H1 (cell line): ENCODE measurements at regions not wholly inside any gene's neighbourhood (a gene's known extent, or its start where the extent isn't known, plus 50 kb on each side); places are given as distances from the start of the nearest gene placed in this dataset.

ENCODE experiments used
- CTCF ChIA-PET: fragments of 300-600 bp; sonication (Branson Sonifier 250); formaldehyde crosslinking; loops from one replicate; lab custom pipeline; 2021; ENCODE audit not compliant: partially characterized antibody; lab: Charles Lee
- POLR2A ChIA-PET: fragments of 300-600 bp; sonication (Branson Sonifier 250); formaldehyde crosslinking; loops from one replicate; lab custom pipeline; 2021; ENCODE audit warnings: inconsistent platforms; ENCODE audit not compliant: partially characterized antibody; lab: Charles Lee
- DNase-seq, 2 experiments: peaks; one replicate each; pipeline versions ENCODE4 v3.0.0 to v3.0.0-alpha.2; 2010 to 2022; ENCODE audit warnings: low spot score in 2 of 2, low read depth in 1 of 2, mixed read lengths in 1 of 2
- FAIRE-seq: peaks from 2 replicates; lab custom pipeline; 2011; peaks lifted over from hg19 to GRCh38; lab: Jason Lieb, UNC
- H2AFZ ChIP-seq: 2 replicates; pipeline ENCODE4 v1.8.1; 2012; ENCODE audit warnings: low read length, inconsistent platforms
- H2AK5ac ChIP-seq: 2 replicates; pipeline ENCODE4 v1.6.1; 2013; ENCODE audit warnings: low read depth, low read length
- H2BK120ac ChIP-seq: replicated peaks from 2 replicates; pipeline ENCODE3; 2013; ENCODE audit warnings: low read depth, low read length, inconsistent platforms
- H2BK12ac ChIP-seq: 2 replicates; pipeline ENCODE4 v1.6.1; 2013; ENCODE audit warnings: low read depth, low read length
- H2BK15ac ChIP-seq: 2 replicates; pipeline ENCODE4 v1.6.1; 2013; ENCODE audit warnings: low read length
- H2BK20ac ChIP-seq: 2 replicates; pipeline ENCODE4 v1.6.1; 2013; ENCODE audit warnings: low read length
- H2BK5ac ChIP-seq: 2 replicates; pipeline ENCODE4 v1.6.1; 2013; ENCODE audit warnings: low read depth, low read length
- H3K14ac ChIP-seq: 2 replicates; pipeline ENCODE4 v1.6.1; 2013; ENCODE audit warnings: inconsistent platforms; ENCODE audit not compliant: insufficient read length
- H3K18ac ChIP-seq: 2 replicates; pipeline ENCODE4 v1.6.1; 2013; ENCODE audit warnings: low read length; ENCODE audit errors: extremely low read depth
- H3K23ac ChIP-seq: 2 replicates; pipeline ENCODE4 v1.6.1; 2013; ENCODE audit warnings: inconsistent platforms; ENCODE audit not compliant: insufficient read length
- H3K23me2 ChIP-seq: 2 replicates; pipeline ENCODE4 v1.6.1; 2013; ENCODE audit warnings: low read depth, low read length
- H3K27ac ChIP-seq: 2 replicates; pipeline ENCODE4 v1.6.1; 2011; ENCODE audit warnings: low read depth, low read length, inconsistent platforms
- H3K27me3 ChIP-seq, 4 experiments: replicated peaks in 1 of 4; 1 replicate in 1 of 4; 2 replicates in 3 of 4; pipeline versions ENCODE4 v1.6.1 to v1.8.1; 2011 to 2013; ENCODE audit warnings: low read length in 3 of 4, mild to moderate bottlenecking in 3 of 4, inconsistent platforms in 2 of 4, mixed read lengths in 2 of 4, moderate library complexity in 1 of 4; ENCODE audit not compliant: control insufficient read depth in 3 of 4, insufficient read depth in 3 of 4; ENCODE audit errors: extremely low read depth in 1 of 4
- H3K36me3 ChIP-seq, 4 experiments: 2 replicates each; pipeline versions ENCODE4 v1.6.1 to v1.8.1; 2011 to 2013; ENCODE audit warnings: mild to moderate bottlenecking in 4 of 4, low read length in 3 of 4, moderate library complexity in 2 of 4, control low read depth in 1 of 4, inconsistent platforms in 1 of 4; ENCODE audit not compliant: insufficient read depth in 4 of 4, control insufficient read depth in 2 of 4
- H3K4ac ChIP-seq: replicated peaks from 2 replicates; pipeline ENCODE3; 2013; ENCODE audit warnings: low read length, low read depth, mixed read lengths, inconsistent platforms; ENCODE audit not compliant: insufficient read length
- H3K4me1 ChIP-seq, 4 experiments: replicated peaks in 1 of 4; 1 replicate in 1 of 4; 2 replicates in 3 of 4; pipeline versions ENCODE4 v1.6.1 to v1.8.1; 2011 to 2013; ENCODE audit warnings: low read length in 3 of 4, inconsistent platforms in 2 of 4, mixed read lengths in 1 of 4; ENCODE audit not compliant: insufficient read depth in 4 of 4, control insufficient read depth in 3 of 4
- H3K4me2 ChIP-seq, 2 experiments: 2 replicates each; pipeline versions ENCODE4 v1.6.1 to v1.8.1; 2011 to 2013; ENCODE audit warnings: low read depth in 2 of 2, low read length in 2 of 2, control low read depth in 1 of 2, inconsistent platforms in 1 of 2, mild to moderate bottlenecking in 1 of 2; ENCODE audit not compliant: insufficient read depth in 1 of 2
- H3K4me3 ChIP-seq, 4 experiments: fragments of 200-600, 300-600 bp in 1 of 4; sonication (generic), shearing (Covaris generic), sonication (Bioruptor Twin) in 1 of 4; 2 replicates each; pipeline versions ENCODE4 v1.5.1 to v1.8.1; 2011 to 2016; ENCODE audit warnings: low read length in 4 of 4, low read depth in 3 of 4, control low read depth in 2 of 4, inconsistent platforms in 2 of 4, mild to moderate bottlenecking in 2 of 4, mixed read lengths in 1 of 4, moderate library complexity in 1 of 4; ENCODE audit not compliant: insufficient read depth in 2 of 4; ENCODE audit errors: extremely low read depth in 1 of 4
- H3K56ac ChIP-seq: replicated peaks from 2 replicates; pipeline ENCODE3; 2013; ENCODE audit warnings: low read depth, mild to moderate bottlenecking, mixed read lengths, low read length, inconsistent platforms; ENCODE audit not compliant: insufficient read length
- H3K79me1 ChIP-seq: 2 replicates; pipeline ENCODE4 v1.6.1; 2013; ENCODE audit warnings: low read depth, low read length, control low read depth
- H3K79me2 ChIP-seq, 2 experiments: 2 replicates each; pipeline versions ENCODE4 v1.6.1 to v1.8.1; 2012 to 2013; ENCODE audit warnings: low read length in 2 of 2, mild to moderate bottlenecking in 2 of 2, inconsistent platforms in 1 of 2; ENCODE audit not compliant: insufficient read depth in 2 of 2, control insufficient read depth in 1 of 2
- H3K9ac ChIP-seq, 4 experiments: replicated peaks in 1 of 4; 1 replicate in 1 of 4; 2 replicates in 3 of 4; pipeline versions ENCODE4 v1.6.1 to v1.8.1; 2011 to 2013; ENCODE audit warnings: low read depth in 3 of 4, low read length in 3 of 4, control low read depth in 2 of 4, mild to moderate bottlenecking in 2 of 4, moderate library complexity in 2 of 4, inconsistent platforms in 1 of 4; ENCODE audit errors: extremely low read depth in 1 of 4
- H3K9me3 ChIP-seq, 2 experiments: 2 replicates each; pipeline versions ENCODE4 v1.6.1 to v1.8.1; 2012 to 2013; ENCODE audit warnings: mild to moderate bottlenecking in 2 of 2, moderate library complexity in 2 of 2, control low read depth in 1 of 2, inconsistent platforms in 1 of 2, low read depth in 1 of 2, low read length in 1 of 2, mixed read lengths in 1 of 2; ENCODE audit not compliant: insufficient read depth in 2 of 2
- H4K20me1 ChIP-seq, 2 experiments: replicated peaks in 1 of 2; 2 replicates each; pipeline versions ENCODE3 to v1.8.1; 2011 to 2013; ENCODE audit warnings: inconsistent platforms in 2 of 2, low read length in 2 of 2, mild to moderate bottlenecking in 1 of 2; ENCODE audit not compliant: insufficient read depth in 2 of 2, control insufficient read depth in 1 of 2
- H4K5ac ChIP-seq: 2 replicates; pipeline ENCODE4 v1.6.1; 2013; ENCODE audit warnings: low read length, low read depth, mixed read lengths, inconsistent platforms; ENCODE audit not compliant: insufficient read length
- H4K8ac ChIP-seq: 2 replicates; pipeline ENCODE4 v1.8.0; 2013; ENCODE audit warnings: mild to moderate bottlenecking, moderate library complexity, low read length, inconsistent platforms; ENCODE audit not compliant: insufficient read depth; ENCODE audit errors: extremely low read depth
- H4K91ac ChIP-seq: replicated peaks from 2 replicates; pipeline ENCODE3; 2013; ENCODE audit warnings: low read length, mixed read lengths, inconsistent platforms; ENCODE audit not compliant: insufficient read length
- ASH2L ChIP-seq: fragments of 200-600, 300-600 bp; sonication (generic); IDR thresholded peaks from one replicate; pipeline ENCODE4 v1.7.1; 2017; ENCODE audit warnings: low read length
- CBX5 ChIP-seq: fragments of 300-800, 300-1000 bp; sonication (generic); IDR thresholded peaks from 2 replicates; pipeline ENCODE4 v1.7.1; 2016; ENCODE audit warnings: antibody characterized with exemption, low read length, low read depth
- CREB1 ChIP-seq: IDR thresholded peaks from 2 replicates; pipeline ENCODE4 v1.6.1; 2012; ENCODE audit warnings: inconsistent platforms
- CTBP2 ChIP-seq: IDR thresholded peaks from 2 replicates; pipeline ENCODE4 v1.7.0; 2011; ENCODE audit warnings: borderline replicate concordance, mild to moderate bottlenecking, moderate library complexity, mixed read lengths, low read length; ENCODE audit not compliant: insufficient read depth, insufficient read length
- EP300 ChIP-seq, 2 experiments: IDR thresholded peaks; 1 replicate in 1 of 2; 2 replicates in 1 of 2; pipeline ENCODE4 v1.6.1; 2011 to 2012; ENCODE audit warnings: low read depth in 2 of 2, low read length in 2 of 2, mild to moderate bottlenecking in 2 of 2, borderline replicate concordance in 1 of 2, inconsistent platforms in 1 of 2, moderate library complexity in 1 of 2
- EZH2 ChIP-seq: fragments of 200-600 bp; sonication (generic); IDR thresholded peaks from 2 replicates; pipeline ENCODE4 v1.7.1; 2012; ENCODE audit warnings: low read depth, mild to moderate bottlenecking, moderate library complexity, low read length, inconsistent platforms; ENCODE audit not compliant: severe bottlenecking
- KDM5A ChIP-seq: fragments of 200-600 bp; IDR thresholded peaks from 2 replicates; pipeline ENCODE4 v1.7.1; 2012; ENCODE audit warnings: mild to moderate bottlenecking, low read length, inconsistent platforms, mixed read lengths
- MAX ChIP-seq: IDR thresholded peaks from 2 replicates; pipeline ENCODE4 v1.6.1; 2012; ENCODE audit warnings: inconsistent platforms
- POU5F1 ChIP-seq: IDR thresholded peaks from 2 replicates; pipeline ENCODE4 v1.6.1; 2011; ENCODE audit warnings: low read depth, mild to moderate bottlenecking, low read length, moderate library complexity
- SAP30 ChIP-seq: fragments of 300-600 bp; sonication (generic); IDR thresholded peaks from 2 replicates; pipeline ENCODE4 v1.7.1; 2012; ENCODE audit warnings: low read length, moderate library complexity, mild to moderate bottlenecking, inconsistent platforms; ENCODE audit not compliant: insufficient read depth, insufficient replicate concordance
- SP2 ChIP-seq: IDR thresholded peaks from 2 replicates; pipeline ENCODE4 v1.6.1; 2012; ENCODE audit warnings: mild to moderate bottlenecking, low read length, inconsistent platforms
- SUZ12 ChIP-seq: fragments of 200-600 bp; sonication (generic); IDR thresholded peaks from 2 replicates; pipeline ENCODE4 v1.6.1; 2012; ENCODE audit warnings: mild to moderate bottlenecking, inconsistent platforms, low read length, moderate library complexity, mixed read lengths
- TCF12 ChIP-seq: IDR thresholded peaks from 2 replicates; pipeline ENCODE4 v1.6.1; 2011; ENCODE audit warnings: low read depth, mild to moderate bottlenecking, low read length
- WGBS, 2 experiments: shearing (Covaris generic) in 1 of 2; methylation state at CpG; one replicate each; pipeline versions ENCODE4 v1.1.6 to v1.1.7; 2013 to 2015; ENCODE audit warnings: low lambda C conversion rate in 2 of 2, mixed read lengths in 2 of 2, inconsistent platforms in 1 of 2, low coverage in 1 of 2, missing lambda C conversion rate in 1 of 2; ENCODE audit not compliant: insufficient replicate concordance in 2 of 2, insufficient coverage in 1 of 2, insufficient read length in 1 of 2; ENCODE audit errors: extremely low coverage in 1 of 2, missing lambda C conversion rate in 1 of 2; 5-methylcytosine and 5-hydroxymethylcytosine counted together

DNA sequence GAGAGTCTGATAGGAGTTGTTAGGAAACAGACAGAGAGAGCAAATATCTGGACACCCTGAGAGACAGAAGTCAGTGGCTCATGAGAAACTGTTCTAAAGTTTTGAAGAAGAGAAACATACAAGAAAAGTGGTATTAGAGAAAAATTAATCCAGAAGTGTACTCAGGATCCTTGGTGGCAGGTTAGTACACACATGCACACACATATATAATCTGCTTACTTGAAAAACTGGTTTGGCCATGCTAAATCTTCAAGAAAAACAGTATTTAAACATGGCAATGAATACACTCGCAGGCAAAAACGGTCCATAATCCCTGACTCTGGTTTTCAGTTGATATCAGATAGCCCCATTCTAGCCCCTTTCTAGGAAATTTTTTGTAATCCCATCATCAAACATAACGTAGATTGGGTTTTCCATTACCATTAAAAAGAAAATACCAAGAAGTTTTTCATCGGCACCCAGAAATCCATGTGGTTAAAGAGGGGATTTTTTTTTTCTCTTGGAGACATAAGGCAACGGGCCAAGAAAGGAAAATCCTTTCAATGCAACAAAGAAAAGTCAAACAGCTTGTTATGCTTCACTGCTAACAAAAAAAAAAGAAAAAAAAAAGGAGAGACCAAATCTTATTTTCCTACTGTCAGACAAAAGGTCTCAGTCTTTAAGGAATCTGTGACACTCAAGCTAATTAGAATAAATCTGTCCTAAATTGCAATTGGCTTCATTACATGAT is 178.0 kb upstream of the MIR17HG start:
- Histone ChIP-seq H3K4me2 (no peak overlapping the region), H3K18ac (no peak overlapping the region), H4K5ac (no peak overlapping the region), H2BK20ac (no peak overlapping the region), H2BK120ac (no peak overlapping the region), H3K9ac (no peak overlapping the region), H3K27ac (no peak overlapping the region), H3K14ac (no peak overlapping the region), H3K9me3 (no peaks in the 10 kb centered on the region), H3K4me1 (peaks cover 0 to 2% (median 0%) of the 10 kb centered on the region in 4 experiments; a peak in 1 of 7 replicates), H4K91ac (no peak overlapping the region), H2AFZ (no peak overlapping the region), H3K36me3 (no peaks in the 10 kb centered on the region), H3K23me2 (no peaks in the 10 kb centered on the region), H3K56ac (no peak overlapping the region), H3K4ac (no peak overlapping the region), H3K27me3 (peaks cover 0 to 2% (median under 1%) of the 10 kb centered on the region in 4 experiments; a peak in 2 of 7 replicates), H4K20me1 (no peaks in the 10 kb centered on the region), H3K23ac (no peak overlapping the region), H3K79me1 (no peaks in the 10 kb centered on the region), H3K4me3 (no peak overlapping the region), H2AK5ac (no peak overlapping the region), H2BK15ac (no peak overlapping the region), H3K79me2 (no peaks in the 10 kb centered on the region), H2BK12ac (no peak overlapping the region), H4K8ac (no peak overlapping the region), H2BK5ac (no peak overlapping the region)
- DNase-seq: no peak
- ChIA-PET POLR2A (no interaction called here), CTCF (interaction anchor here (0.6 to 1.1 kb wide), 3 partner anchors 11 to 251 kb away, joined by 3 to 4 read pairs (median 3); no protein-coding TSS in a partner anchor)
- WGBS, 2 experiments: 84% methylated on average over 5 of the region's 5 CpGs; no CpG with 5 or more reads in 1 of the 2 experiments
- no peak for FAIRE-seq
- TF ChIP-seq EZH2 (no peak), MAX (no peak), KDM5A (no peak), CTBP2 (no peak), SP2 (no peak), CREB1 (no peak), CBX5 (no peak), SAP30 (no peak), POU5F1 (no peak), EP300 (IDR thresholded peaks at IDR 0.05; ENCODE audit: borderline replicate concordance in 1 of 2, low read depth in 2 of 2, low read length in 2 of 2) (no peak), ASH2L (no peak), TCF12 (no peak), SUZ12 (no peak)
